CD4-positive, alpha-beta memory T cell (primary cell): ENCODE measurements at regions not wholly inside any gene's neighbourhood (a gene's known extent, or its start where the extent isn't known, plus 50 kb on each side); places are given as distances from the start of the nearest gene placed in this dataset.

Source experiments
- CTCF ChIA-PET: fragments of 350-600 bp; sonication (Branson Sonifier 250); formaldehyde crosslinking; loops from one replicate; lab custom pipeline; 2021; ENCODE audit warnings: inconsistent platforms; ENCODE audit not compliant: partially characterized antibody; lab: Charles Lee
- POLR2A ChIA-PET: fragments of 350-600 bp; sonication (Branson Sonifier 250); formaldehyde crosslinking; loops from one replicate; lab custom pipeline; 2021; ENCODE audit not compliant: partially characterized antibody; lab: Charles Lee
- DNase-seq, 5 donors: peaks; one replicate each; pipeline versions ENCODE4 v3.0.0 to v3.0.0-alpha.2; 2020 to 2022; ENCODE audit warnings: mixed read lengths in 1 of 5
- H3K27ac ChIP-seq: one replicate; pipeline ENCODE4 v1.7.0; 2013; ENCODE audit warnings: low read depth, low read length
- H3K27me3 ChIP-seq: 2 replicates; pipeline ENCODE4 v1.7.0; 2013; ENCODE audit warnings: mild to moderate bottlenecking, low read length, moderate library complexity; ENCODE audit not compliant: insufficient read depth
- H3K36me3 ChIP-seq: 2 replicates; pipeline ENCODE4 v1.7.0; 2013; ENCODE audit warnings: mild to moderate bottlenecking, low read length, moderate library complexity; ENCODE audit not compliant: insufficient read depth
- H3K4me1 ChIP-seq: 2 replicates; pipeline ENCODE4 v1.7.0; 2013; ENCODE audit warnings: mild to moderate bottlenecking, low read length, moderate library complexity; ENCODE audit not compliant: insufficient read depth
- H3K4me3 ChIP-seq, 2 donors: one replicate each; pipeline ENCODE4 v1.7.0; 2013; ENCODE audit warnings: low read length in 2 of 2, mild to moderate bottlenecking in 1 of 2
- H3K9me3 ChIP-seq, 2 donors: one replicate each; pipeline ENCODE4 v1.7.0; 2013; ENCODE audit warnings: low read length in 2 of 2, control low read depth in 1 of 2; ENCODE audit not compliant: control insufficient read depth in 1 of 2
- H3K27ac Mint-ChIP-seq, 7 donors: one replicate each; pipeline ENCODE4 v1.8.0; 2020 to 2021; ENCODE audit warnings: mixed read lengths in 7 of 7, mild to moderate bottlenecking in 6 of 7, inconsistent platforms in 3 of 7, moderate library complexity in 3 of 7
- H3K27me3 Mint-ChIP-seq, 2 donors: one replicate each; pipeline ENCODE4 v1.8.0; 2020 to 2021; ENCODE audit warnings: mixed read lengths in 2 of 2
- H3K36me3 Mint-ChIP-seq, 2 donors: one replicate each; pipeline ENCODE4 v1.8.0; 2020 to 2021; ENCODE audit warnings: mixed read lengths in 2 of 2, inconsistent platforms in 1 of 2, mild to moderate bottlenecking in 1 of 2
- H3K4me1 Mint-ChIP-seq, 4 donors: one replicate each; pipeline ENCODE4 v1.8.0; 2020 to 2021; ENCODE audit warnings: mixed read lengths in 4 of 4, mild to moderate bottlenecking in 1 of 4
- H3K4me3 Mint-ChIP-seq, 8 donors: one replicate each; pipeline ENCODE4 v1.8.0; 2020 to 2021; ENCODE audit warnings: mixed read lengths in 8 of 8, mild to moderate bottlenecking in 7 of 8, moderate library complexity in 6 of 8, inconsistent platforms in 3 of 8
- H3K9me3 Mint-ChIP-seq, 8 donors: one replicate each; pipeline ENCODE4 v1.8.0; 2020 to 2021; ENCODE audit warnings: mixed read lengths in 8 of 8, mild to moderate bottlenecking in 5 of 8, inconsistent platforms in 3 of 8, moderate library complexity in 1 of 8
- intact Hi-C: fragments of 100-400 bp; cut with micrococcal nuclease; formaldehyde crosslinking; loops from one replicate; pipeline ENCODE4 v1.15.1; 2023

DNA sequence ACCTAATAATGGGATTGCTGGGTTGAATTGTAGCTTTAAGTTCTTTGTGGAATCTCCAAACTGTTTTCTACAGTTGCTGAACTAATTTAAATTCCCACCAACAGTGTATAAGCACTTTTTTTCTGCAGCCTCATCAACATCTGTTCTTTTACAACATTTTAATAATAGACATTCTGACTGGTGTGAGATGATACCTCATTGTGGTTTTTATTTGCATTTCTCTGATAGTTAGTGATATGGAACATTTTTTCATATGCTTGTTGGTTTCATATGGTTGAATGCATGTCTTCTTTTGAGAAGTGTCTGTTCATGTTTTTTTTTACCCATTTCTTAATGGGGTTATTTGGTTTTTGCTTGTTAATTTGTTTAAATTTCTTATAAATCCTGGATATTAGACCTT is 1718.9 kb downstream of the C4orf33 start:
- Histone ChIP-seq H3K4me1 (no peaks in the 10 kb centered on the region), H3K36me3 (no peaks in the 10 kb centered on the region), H3K27me3 (no peaks in the 10 kb centered on the region), H3K27ac (no peak overlapping the region), H3K4me3 (no peak overlapping the region), H3K9me3 (no peaks in the 10 kb centered on the region)
- H3K27ac Mint-ChIP-seq, result no peak overlapping the region
- intact Hi-C loops, result no loop called here
- H3K4me1 Mint-ChIP-seq, result no peaks in the 10 kb centered on the region
- H3K27me3 Mint-ChIP-seq, result no peaks in the 10 kb centered on the region
- no peak for DNase-seq
- H3K36me3 Mint-ChIP-seq, result no peaks in the 10 kb centered on the region
- H3K9me3 Mint-ChIP-seq, result peaks cover 0 to 23% (median 2%) of the 10 kb centered on the region in 8 donors
- ChIA-PET CTCF (no interaction called here), POLR2A (no interaction called here)
- H3K4me3 Mint-ChIP-seq, result no peak overlapping the region

DNA sequence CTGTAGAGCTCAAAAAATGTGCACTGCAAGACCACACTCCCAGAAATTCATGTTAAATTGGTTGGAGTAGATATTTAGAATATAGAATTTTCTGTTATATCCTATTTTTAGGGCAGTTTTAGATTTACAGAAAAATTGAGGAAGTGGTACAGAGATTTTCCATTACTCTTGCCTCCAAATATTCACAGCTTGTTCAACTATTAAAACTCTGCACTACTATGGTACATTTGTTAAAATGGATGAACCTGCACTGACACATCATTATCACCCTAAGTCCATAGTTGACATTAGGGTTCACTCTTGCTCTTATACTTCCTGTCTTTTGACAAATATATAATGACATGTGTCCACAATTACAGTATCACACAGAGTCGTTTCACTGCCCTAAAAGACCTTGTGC is 1724.5 kb downstream of the C4orf33 start:
- Mint-ChIP-seq H3K27me3 (no peaks in the 10 kb centered on the region), H3K27ac (no peak overlapping the region), H3K9me3 (peaks cover 0 to 13% (median 3%) of the 10 kb centered on the region in 8 donors), H3K4me3 (no peak overlapping the region), H3K4me1 (no peaks in the 10 kb centered on the region), H3K36me3 (no peaks in the 10 kb centered on the region)
- peaks cover 0 to 4% of the 10 kb centered on the region in 2 donors for H3K9me3 ChIP-seq
- H3K4me3 ChIP-seq, result no peak overlapping the region
- no peaks in the 10 kb centered on the region for H3K36me3 ChIP-seq
- no peak for DNase-seq
- intact Hi-C loops, result no loop called here
- ChIA-PET CTCF (no interaction called here), POLR2A (no interaction called here)
- no peak overlapping the region for H3K27ac ChIP-seq
- H3K4me1 ChIP-seq, result no peaks in the 10 kb centered on the region
- H3K27me3 ChIP-seq, result no peaks in the 10 kb centered on the region

DNA sequence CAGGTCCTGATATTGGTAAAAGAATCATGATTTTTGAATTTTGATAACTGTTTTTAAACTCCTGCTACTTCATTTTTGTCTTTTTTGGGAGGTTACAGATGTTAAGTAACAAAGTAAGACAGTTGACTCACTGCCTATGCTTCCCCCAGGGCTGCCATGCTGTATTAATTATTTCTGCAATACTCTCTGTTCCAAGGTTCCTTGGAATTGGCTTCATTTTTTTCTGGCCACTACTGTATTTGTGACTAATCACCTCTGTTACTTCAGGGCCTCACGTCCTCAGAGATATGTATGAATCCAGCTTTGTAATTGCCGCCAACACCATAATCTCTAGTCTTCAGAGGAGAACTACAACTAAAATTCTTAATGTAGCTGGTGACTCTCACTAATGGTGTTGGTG is 1729.3 kb downstream of the C4orf33 start:
- no peaks in the 10 kb centered on the region for H3K27me3 Mint-ChIP-seq
- no peak for DNase-seq
- Histone ChIP-seq H3K4me1 (no peaks in the 10 kb centered on the region), H3K4me3 (no peak overlapping the region), H3K9me3 (peaks cover 0 to 4% of the 10 kb centered on the region in 2 donors), H3K27ac (no peak overlapping the region), H3K36me3 (no peaks in the 10 kb centered on the region), H3K27me3 (no peaks in the 10 kb centered on the region)
- ChIA-PET CTCF (no interaction called here), POLR2A (no interaction called here)
- peaks cover 2 to 16% (median 6%) of the 10 kb centered on the region in 8 donors for H3K9me3 Mint-ChIP-seq
- intact Hi-C loops, result no loop called here
- no peak overlapping the region for H3K27ac Mint-ChIP-seq
- H3K4me3 Mint-ChIP-seq, result no peak overlapping the region
- H3K36me3 Mint-ChIP-seq, result no peaks in the 10 kb centered on the region
- H3K4me1 Mint-ChIP-seq, result no peaks in the 10 kb centered on the region

DNA sequence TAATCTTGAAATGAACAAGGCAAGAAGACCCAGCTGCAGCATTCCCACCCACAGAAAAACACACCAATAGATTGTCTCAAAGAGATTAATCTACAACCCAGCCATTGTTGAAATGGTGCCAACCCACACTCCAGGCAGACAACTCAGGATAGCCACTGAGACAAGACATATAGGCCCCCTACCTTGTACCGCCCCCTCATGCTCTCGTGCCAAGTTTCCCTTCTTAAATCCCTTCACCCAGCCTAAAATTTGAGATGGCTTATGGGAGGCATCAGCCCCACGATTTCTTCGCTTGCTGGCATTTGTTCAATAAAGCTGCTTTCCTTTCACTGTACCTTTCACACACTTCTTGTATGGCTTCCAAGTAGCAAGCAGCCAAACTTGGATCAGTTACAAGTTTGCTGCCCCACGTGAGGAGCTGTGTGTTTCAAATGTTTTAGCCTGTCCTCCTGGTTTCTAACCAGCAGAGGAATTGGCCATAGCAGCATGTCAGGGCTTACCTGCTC is 1754.1 kb downstream of the C4orf33 start:
- no peak for DNase-seq
- Mint-ChIP-seq H3K4me3 (no peak overlapping the region), H3K27ac (no peak overlapping the region), H3K4me1 (no peaks in the 10 kb centered on the region), H3K27me3 (no peaks in the 10 kb centered on the region), H3K9me3 (peaks cover 0 to 23% (median 11%) of the 10 kb centered on the region in 8 donors), H3K36me3 (no peaks in the 10 kb centered on the region)
- H3K9me3 ChIP-seq, result peaks cover 0 to 2% of the 10 kb centered on the region in 2 donors
- H3K4me3 ChIP-seq, result no peak overlapping the region
- CTCF ChIA-PET, result no interaction called here
- intact Hi-C loops, result no loop called here
- H3K4me1 ChIP-seq, result no peaks in the 10 kb centered on the region
- POLR2A ChIA-PET, result no interaction called here
- H3K36me3 ChIP-seq, result no peaks in the 10 kb centered on the region
- H3K27ac ChIP-seq, result no peak overlapping the region
- no peaks in the 10 kb centered on the region for H3K27me3 ChIP-seq

DNA sequence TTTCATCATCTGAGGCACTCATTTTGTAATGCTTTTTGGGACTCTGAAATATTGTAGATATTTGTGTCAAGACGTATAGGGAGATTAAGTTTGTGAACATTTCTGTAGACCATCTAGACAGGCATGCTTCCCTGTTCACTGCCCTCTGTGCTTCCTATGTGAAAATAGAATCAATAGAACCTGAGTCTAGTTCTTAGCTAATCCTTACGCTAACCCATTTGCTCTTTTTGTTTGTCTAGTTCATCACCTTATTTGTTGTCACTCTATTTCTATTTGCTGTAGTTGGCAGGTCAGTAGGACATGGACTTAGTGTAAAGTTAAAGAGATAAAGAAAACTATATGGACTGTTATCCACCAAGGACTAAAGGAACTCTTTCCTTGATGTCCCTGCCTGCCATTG is 1755.2 kb downstream of the C4orf33 start:
- H3K27me3 Mint-ChIP-seq, result no peaks in the 10 kb centered on the region
- no peak overlapping the region for H3K27ac Mint-ChIP-seq
- Histone ChIP-seq H3K27me3 (no peaks in the 10 kb centered on the region), H3K36me3 (no peaks in the 10 kb centered on the region), H3K27ac (no peak overlapping the region), H3K4me1 (no peaks in the 10 kb centered on the region), H3K9me3 (peaks cover 0 to 2% of the 10 kb centered on the region in 2 donors), H3K4me3 (no peak overlapping the region)
- H3K9me3 Mint-ChIP-seq, result peaks cover 0 to 23% (median 12%) of the 10 kb centered on the region in 8 donors
- no peaks in the 10 kb centered on the region for H3K4me1 Mint-ChIP-seq
- intact Hi-C loops, result no loop called here
- no peak for DNase-seq
- POLR2A ChIA-PET, result no interaction called here
- CTCF ChIA-PET, result no interaction called here
- H3K36me3 Mint-ChIP-seq, result no peaks in the 10 kb centered on the region
- no peak overlapping the region for H3K4me3 Mint-ChIP-seq

DNA sequence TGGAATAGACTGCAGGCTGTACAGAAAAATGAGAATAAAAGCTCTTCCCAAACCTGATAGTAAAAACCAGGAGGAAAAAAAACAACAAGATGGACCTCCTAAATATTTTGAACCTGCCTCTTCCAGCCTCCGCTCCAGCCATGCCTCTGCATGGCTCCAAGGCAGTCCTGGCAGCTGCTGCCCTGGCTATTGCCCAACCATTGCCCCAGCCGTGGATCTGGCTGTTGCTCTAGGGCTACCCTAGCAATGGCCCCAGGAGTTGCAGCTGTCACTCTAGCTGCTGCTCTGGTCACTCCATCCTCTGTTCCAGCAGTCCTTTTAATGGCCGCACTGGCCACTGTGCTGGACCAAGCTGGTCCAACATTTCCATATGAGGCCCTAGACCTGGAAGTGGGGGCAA is 1756.0 kb downstream of the C4orf33 start:
- H3K4me1 Mint-ChIP-seq, result no peaks in the 10 kb centered on the region
- Histone ChIP-seq H3K4me3 (no peak overlapping the region), H3K27me3 (no peaks in the 10 kb centered on the region), H3K27ac (no peak overlapping the region), H3K9me3 (peaks cover 0 to 2% of the 10 kb centered on the region in 2 donors), H3K36me3 (no peaks in the 10 kb centered on the region), H3K4me1 (no peaks in the 10 kb centered on the region)
- no peak overlapping the region for H3K4me3 Mint-ChIP-seq
- H3K27me3 Mint-ChIP-seq, result no peaks in the 10 kb centered on the region
- DNase-seq, result no peak
- no peaks in the 10 kb centered on the region for H3K36me3 Mint-ChIP-seq
- H3K27ac Mint-ChIP-seq, result no peak overlapping the region
- CTCF ChIA-PET, result no interaction called here
- intact Hi-C loops, result no loop called here
- H3K9me3 Mint-ChIP-seq, result peaks cover 0 to 21% (median 10%) of the 10 kb centered on the region in 8 donors
- POLR2A ChIA-PET, result no interaction called here

DNA sequence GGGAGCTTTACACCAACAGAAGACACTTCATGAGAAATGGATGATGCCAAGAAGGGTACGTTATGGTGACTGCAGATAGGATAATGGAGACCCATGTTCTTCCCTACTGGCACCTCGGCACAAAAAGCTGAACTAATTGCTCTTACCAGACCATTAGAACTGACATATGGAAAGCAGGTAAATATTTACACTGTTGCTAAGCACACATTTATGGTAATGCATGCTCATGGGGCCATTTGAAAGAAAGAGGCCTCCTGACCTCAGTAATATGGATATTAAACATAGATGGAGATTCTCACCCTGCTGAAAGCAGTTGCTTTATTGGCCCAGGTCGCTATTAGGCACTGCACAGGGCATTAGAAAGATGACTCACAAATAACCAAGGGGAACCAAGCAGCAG is 1759.6 kb downstream of the C4orf33 start:
- Mint-ChIP-seq H3K27ac (no peak overlapping the region), H3K36me3 (no peaks in the 10 kb centered on the region), H3K27me3 (no peaks in the 10 kb centered on the region), H3K9me3 (peaks cover 4 to 17% (median 10%) of the 10 kb centered on the region in 8 donors), H3K4me1 (no peaks in the 10 kb centered on the region), H3K4me3 (no peak overlapping the region)
- ChIA-PET CTCF (no interaction called here), POLR2A (no interaction called here)
- no peaks in the 10 kb centered on the region for H3K4me1 ChIP-seq
- no peaks in the 10 kb centered on the region for H3K27me3 ChIP-seq
- intact Hi-C loops, result no loop called here
- no peaks in the 10 kb centered on the region for H3K36me3 ChIP-seq
- no peak for DNase-seq
- H3K27ac ChIP-seq, result no peak overlapping the region
- no peak overlapping the region for H3K4me3 ChIP-seq
- H3K9me3 ChIP-seq, result peaks cover 0 to 2% of the 10 kb centered on the region in 2 donors

DNA sequence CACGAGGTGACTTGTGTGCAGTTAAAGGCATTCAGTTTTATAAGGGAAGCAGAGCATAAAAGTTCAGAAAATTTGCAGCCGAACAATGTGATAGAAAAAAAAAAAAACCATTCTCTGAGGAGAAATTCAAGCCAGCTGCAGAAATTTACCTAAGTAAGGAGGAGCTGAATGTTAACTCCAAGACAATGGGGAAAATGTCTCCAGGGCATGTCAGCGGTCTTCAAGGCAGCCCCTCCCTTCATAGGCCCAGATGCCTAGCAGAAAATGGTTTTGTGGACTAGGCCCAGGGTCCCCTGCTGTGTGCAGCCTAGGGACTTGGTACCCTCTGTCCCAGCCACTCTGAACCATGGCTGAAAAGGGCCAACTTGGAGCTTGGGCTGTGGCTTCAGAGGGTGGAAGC is 1764.0 kb downstream of the C4orf33 start:
- no peaks in the 10 kb centered on the region for H3K4me1 ChIP-seq
- no peak overlapping the region for H3K4me3 Mint-ChIP-seq
- H3K27me3 ChIP-seq, result no peaks in the 10 kb centered on the region
- no peaks in the 10 kb centered on the region for H3K36me3 ChIP-seq
- H3K4me3 ChIP-seq, result no peak overlapping the region
- DNase-seq, result no peak
- H3K9me3 Mint-ChIP-seq, result peaks cover 2 to 10% (median 6%) of the 10 kb centered on the region in 8 donors
- CTCF ChIA-PET, result no interaction called here
- no peaks in the 10 kb centered on the region for H3K36me3 Mint-ChIP-seq
- H3K27me3 Mint-ChIP-seq, result no peaks in the 10 kb centered on the region
- intact Hi-C loops, result no loop called here
- H3K4me1 Mint-ChIP-seq, result no peaks in the 10 kb centered on the region
- H3K9me3 ChIP-seq, result no peaks in the 10 kb centered on the region
- POLR2A ChIA-PET, result no interaction called here
- H3K27ac ChIP-seq, result no peak overlapping the region
- H3K27ac Mint-ChIP-seq, result no peak overlapping the region
